AG08395 (cell line): ENCODE measurements at regions not wholly inside any gene's neighbourhood (a gene's known extent, or its start where the extent isn't known, plus 50 kb on each side); places are given as distances from the start of the nearest gene placed in this dataset.

ENCODE experiments used
- DNase-seq: peaks from one replicate; pipeline ENCODE4 v3.0.0; 2012; ENCODE audit warnings: mixed read lengths, low spot score

- no peak for DNase-seq
Measured at GRCh38 chr2:133768256-133768655, 200.0 kb upstream of the NCKAP5 start.

GRCh38 chr2:133768658-133769435 is 200.6 kb upstream of the NCKAP5 start:
- no peak for DNase-seq

GRCh38 chr2:133773854-133774653 is 205.8 kb upstream of the NCKAP5 start:
- DNase-seq: no peak

GRCh38 chr2:133774654-133775015 is 206.4 kb upstream of the NCKAP5 start:
- DNase-seq: no peak

- no peak for DNase-seq
Measured at GRCh38 chr2:133776936-133777573, 208.8 kb upstream of the NCKAP5 start.

- no peak for DNase-seq
Measured at GRCh38 chr2:133777574-133777960, 209.3 kb upstream of the NCKAP5 start.

- DNase-seq: peak; percentile 65
Measured at GRCh38 chr2:133780099-133780996, 212.1 kb upstream of the NCKAP5 start.

- DNase-seq: no peak
Measured at GRCh38 chr2:133780997-133781513, 212.8 kb upstream of the NCKAP5 start.

GRCh38 chr2:133787207-133787606 is 218.9 kb upstream of the NCKAP5 start:
- peak; percentile 61 for DNase-seq

GRCh38 chr2:133787651-133788050 is 219.4 kb upstream of the NCKAP5 start:
- no peak for DNase-seq

- peak; percentile 41 for DNase-seq
Measured at GRCh38 chr2:133788386-133788785, 220.1 kb upstream of the NCKAP5 start.

- no peak for DNase-seq
Measured at GRCh38 chr2:133789743-133790142, 221.5 kb upstream of the NCKAP5 start.

GRCh38 chr2:133790711-133791110 is 222.4 kb upstream of the NCKAP5 start:
- DNase-seq: peak; percentile 41

GRCh38 chr2:133791191-133791590 is 222.9 kb upstream of the NCKAP5 start:
- peak; percentile 72 for DNase-seq

- no peak for DNase-seq
Measured at GRCh38 chr2:133792223-133792622, 224.0 kb upstream of the NCKAP5 start.

- DNase-seq: no peak
Measured at GRCh38 chr2:133794114-133794513, 225.9 kb upstream of the NCKAP5 start.

- DNase-seq: no peak
Measured at GRCh38 chr2:133801946-133802345, 233.7 kb upstream of the NCKAP5 start.

- DNase-seq: no peak
Measured at GRCh38 chr2:133802409-133803039, 234.3 kb upstream of the NCKAP5 start.

- no peak for DNase-seq
Measured at GRCh38 chr2:133806564-133806963, 238.3 kb upstream of the NCKAP5 start.

- no peak for DNase-seq
Measured at GRCh38 chr2:133809485-133809884, 241.2 kb upstream of the NCKAP5 start.

GRCh38 chr2:133810559-133810958 is 242.3 kb upstream of the NCKAP5 start:
- no peak for DNase-seq
